IPS-18a (cell line): ENCODE measurements at regions not wholly inside any gene's neighbourhood (a gene's known extent, or its start where the extent isn't known, plus 50 kb on each side); places are given as distances from the start of the nearest gene placed in this dataset.

Source experiments
- H3K27ac ChIP-seq: one replicate; pipeline ENCODE4 v1.5.1; 2013; ENCODE audit warnings: low read length
- H3K27me3 ChIP-seq: one replicate; pipeline ENCODE4 v1.6.1; 2013; ENCODE audit warnings: mild to moderate bottlenecking, low read length; ENCODE audit not compliant: control insufficient read depth, insufficient read depth
- H3K36me3 ChIP-seq: one replicate; pipeline ENCODE4 v1.6.1; 2013; ENCODE audit warnings: low read depth, low read length; ENCODE audit not compliant: control insufficient read depth
- H3K4me1 ChIP-seq: one replicate; pipeline ENCODE4 v1.6.1; 2013; ENCODE audit warnings: low read depth, low read length; ENCODE audit not compliant: control insufficient read depth
- H3K4me3 ChIP-seq: one replicate; pipeline ENCODE4 v1.5.1; 2013; ENCODE audit warnings: low read length
- H3K9ac ChIP-seq: one replicate; pipeline ENCODE4 v1.6.1; 2013; ENCODE audit warnings: mild to moderate bottlenecking, low read length, moderate library complexity
- H3K9me3 ChIP-seq: one replicate; pipeline ENCODE4 v1.6.1; 2013; ENCODE audit warnings: low read depth, low read length; ENCODE audit not compliant: control insufficient read depth

GRCh38 chr16:35908942-35909341 is 2449.5 kb downstream of the TP53TG3F start:
- Histone ChIP-seq H3K4me1 (no peaks in the 10 kb centered on the region), H3K36me3 (no peaks in the 10 kb centered on the region), H3K9ac (no peak overlapping the region), H3K27ac (no peak overlapping the region), H3K4me3 (no peak overlapping the region), H3K9me3 (peaks cover 91% of the 10 kb centered on the region), H3K27me3 (no peaks in the 10 kb centered on the region)

GRCh38 chr16:35909351-35909954 is 2450.0 kb downstream of the TP53TG3F start:
- no peaks in the 10 kb centered on the region for H3K27me3 ChIP-seq
- H3K9ac ChIP-seq: no peak overlapping the region
- H3K4me3 ChIP-seq: no peak overlapping the region
- H3K36me3 ChIP-seq: no peaks in the 10 kb centered on the region
- peaks cover 91% of the 10 kb centered on the region for H3K9me3 ChIP-seq
- no peak overlapping the region for H3K27ac ChIP-seq
- no peaks in the 10 kb centered on the region for H3K4me1 ChIP-seq

- H3K4me3 ChIP-seq: no peak overlapping the region
- H3K9ac ChIP-seq: no peak overlapping the region
- H3K36me3 ChIP-seq: no peaks in the 10 kb centered on the region
- peaks cover 91% of the 10 kb centered on the region for H3K9me3 ChIP-seq
- H3K27ac ChIP-seq: no peak overlapping the region
- no peaks in the 10 kb centered on the region for H3K27me3 ChIP-seq
- no peaks in the 10 kb centered on the region for H3K4me1 ChIP-seq
Observed at GRCh38 chr16:35910409-35910808, 2451.0 kb downstream of the TP53TG3F start.

GRCh38 chr16:35911899-35912298 is 2452.5 kb downstream of the TP53TG3F start:
- Histone ChIP-seq H3K27ac (no peak overlapping the region), H3K4me3 (no peak overlapping the region), H3K9me3 (peaks cover 90% of the 10 kb centered on the region), H3K36me3 (no peaks in the 10 kb centered on the region), H3K4me1 (no peaks in the 10 kb centered on the region), H3K9ac (no peak overlapping the region), H3K27me3 (no peaks in the 10 kb centered on the region)

- H3K4me1 ChIP-seq: no peaks in the 10 kb centered on the region
- no peak overlapping the region for H3K27ac ChIP-seq
- H3K9me3 ChIP-seq: peaks cover 95% of the 10 kb centered on the region
- H3K9ac ChIP-seq: no peak overlapping the region
- no peak overlapping the region for H3K4me3 ChIP-seq
- no peaks in the 10 kb centered on the region for H3K36me3 ChIP-seq
- H3K27me3 ChIP-seq: no peaks in the 10 kb centered on the region
Observed at GRCh38 chr16:35931722-35932121, 2472.3 kb downstream of the TP53TG3F start.
